ENCODE measurements at regions not wholly inside any gene's neighbourhood (a gene's known extent, or its start where the extent isn't known, plus 50 kb on each side); places are given as distances from the start of the nearest gene placed in this dataset. TPM values are rescaled to one million over a fixed set of nuclear protein-coding genes. Genes with fewer than 3 reads are reported as not detected.

DNA sequence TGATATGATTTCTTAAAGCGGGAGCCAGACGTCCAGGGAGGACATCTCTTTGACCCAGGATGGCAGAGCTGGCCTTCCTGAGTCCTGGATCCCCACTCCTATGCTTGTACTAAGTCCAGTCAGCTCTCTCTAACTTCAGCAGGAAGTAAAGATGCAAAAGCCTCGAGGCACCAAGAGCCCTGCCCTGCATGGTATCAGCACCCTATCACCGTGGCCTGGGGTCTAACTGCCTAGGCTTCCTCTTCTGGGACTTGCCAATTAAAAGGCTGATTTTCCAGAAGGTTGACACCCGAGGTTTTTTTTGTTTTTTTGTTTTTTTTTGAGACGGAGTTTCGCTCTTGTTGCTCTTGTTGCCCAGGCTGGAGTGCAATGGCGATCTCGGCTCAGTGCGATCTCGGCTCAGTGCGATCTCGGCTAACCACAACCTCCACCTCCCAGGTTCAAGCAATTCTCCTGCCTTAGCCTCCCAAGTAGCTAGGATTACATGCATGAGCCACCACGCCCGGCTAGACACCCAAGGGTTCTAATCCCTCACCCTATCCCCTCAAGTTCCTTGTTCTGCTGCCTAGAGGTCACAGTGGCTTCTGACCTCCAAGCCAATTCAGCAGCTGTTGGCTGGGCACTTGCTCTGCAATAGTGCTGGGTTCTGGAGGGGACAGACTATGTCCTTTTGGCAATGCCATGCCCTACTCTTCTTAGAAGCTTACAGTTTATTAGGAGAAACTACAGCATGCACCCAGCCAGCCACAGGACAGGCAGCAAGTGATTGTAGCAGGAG lies 50.6 kb upstream of the FTH1 start:
- CTCF ChIA-PET (ENCODE audit: low intra/inter-chr PET ratio), result no interaction called here
- Histone ChIP-seq H3K27ac (ENCODE audit: extremely low read depth, low read depth, low read length) (no peak overlapping the region), H3K27me3 (ENCODE audit: control insufficient read depth in 2 of 2, insufficient read depth in 2 of 2, low read length in 2 of 2) (no peaks in the 10 kb centered on the region), H3K4me3 (no peak overlapping the region), H3K36me3 (ENCODE audit: control insufficient read depth, insufficient read depth, low read length) (no peaks in the 10 kb centered on the region), H3K4me1 (replicated peaks in 1 of 2; ENCODE audit: control insufficient read depth in 2 of 2, insufficient read depth in 2 of 2, low read length in 2 of 2) (peaks cover 16 to 30% of the 10 kb centered on the region in 2 experiments), H3K9me3 (replicated peaks; ENCODE audit: control insufficient read depth, insufficient read depth, low read depth, low read length) (peaks cover 5% of the 10 kb centered on the region), H2AFZ (ENCODE audit: low read depth, low read length) (peak overlapping the region; percentile 83), H3K79me2 (ENCODE audit: control insufficient read depth, insufficient read depth, low read length) (no peaks in the 10 kb centered on the region), H4K20me1 (replicated peaks; ENCODE audit: control insufficient read depth, insufficient read depth, low read length) (no peaks in the 10 kb centered on the region), H3K9me1 (ENCODE audit: control insufficient read depth, insufficient read depth, low read length) (no peaks in the 10 kb centered on the region), H3K9ac (ENCODE audit: insufficient read depth in 1 of 2, low read depth in 2 of 2, low read length in 2 of 2) (no peak overlapping the region; a peak in 1 of 4 replicates), H3K4me2 (ENCODE audit: insufficient read depth, low read length) (no peak overlapping the region)
- intact Hi-C loops (cut with micrococcal nuclease), result no loop called here
- in situ Hi-C loops (cut with MboI), result no loop called here
- TF ChIP-seq GABPA (tag; conservative IDR thresholded peaks at IDR 0.05; ENCODE audit: low read depth) (no peak), KLF6 (CRISPR knock-in tag; IDR thresholded peaks at IDR 0.05; ENCODE audit: borderline replicate concordance) (no peak), MAZ (CRISPR knock-in tag; conservative IDR thresholded peaks at IDR 0.05 in 1 of 2, IDR thresholded peaks at IDR 0.05 in 1 of 2) (no peak)
- 67% methylated on average over 11 of the region's 15 CpGs for WGBS (ENCODE audit: insufficient coverage, low coverage, missing lambda C conversion rate)
- ATAC-seq, result no peak
- BruUV-seq (replicated peaks), result no TSS peak
- no peak for FAIRE-seq
- DNase-seq (ENCODE audit: extremely low read depth in 1 of 4, low spot score in 3 of 4), result no peak
- POLR2A ChIA-PET, result interaction anchor here (0.7 to 1.8 kb wide), 3 partner anchors 13 to 51 kb away, joined by 3 to 5 read pairs (median 3); no protein-coding TSS in a partner anchor

Small RNA genes in the stretch of these regions (small RNA-seq; reads per million reads assigned to genes)
- gene AP003733.2, result not detected
